AG20443 (cell line): ENCODE measurements at regions not wholly inside any gene's neighbourhood (a gene's known extent, or its start where the extent isn't known, plus 50 kb on each side); places are given as distances from the start of the nearest gene placed in this dataset.
"Not testable (repeated sequence)": the region's sequence is repeated elsewhere in the genome, so short reads cannot be mapped to it uniquely, and the experiment has no call there.

Experiments
- DNase-seq: peaks from one replicate; pipeline ENCODE4 v3.0.0; 2012; ENCODE audit warnings: low spot score, mixed read lengths

DNA sequence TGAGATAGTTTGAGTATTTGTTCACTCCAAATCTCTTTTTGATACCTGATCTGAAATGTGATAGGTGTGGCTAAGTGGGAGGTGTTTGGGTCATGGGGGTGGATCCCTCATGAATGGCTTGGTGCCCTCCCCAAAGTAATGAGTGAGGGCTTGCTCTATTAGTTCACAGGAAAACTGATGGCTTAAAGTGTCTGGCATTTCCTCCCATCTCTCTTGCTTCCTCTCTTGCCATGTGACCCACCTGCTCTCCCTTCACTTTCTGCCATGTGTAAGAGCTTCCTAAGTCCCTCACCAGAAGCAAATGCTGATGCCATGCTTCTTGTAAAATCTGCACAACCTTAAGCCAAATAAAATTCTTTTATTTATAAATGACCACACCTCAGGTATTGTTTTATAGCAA, 61.1 kb downstream of the MAD2L1 start:
- no peak for DNase-seq

- no peak for DNase-seq
Observed at GRCh38 chr4:120005076-120005475, 61.6 kb downstream of the MAD2L1 start.

DNA sequence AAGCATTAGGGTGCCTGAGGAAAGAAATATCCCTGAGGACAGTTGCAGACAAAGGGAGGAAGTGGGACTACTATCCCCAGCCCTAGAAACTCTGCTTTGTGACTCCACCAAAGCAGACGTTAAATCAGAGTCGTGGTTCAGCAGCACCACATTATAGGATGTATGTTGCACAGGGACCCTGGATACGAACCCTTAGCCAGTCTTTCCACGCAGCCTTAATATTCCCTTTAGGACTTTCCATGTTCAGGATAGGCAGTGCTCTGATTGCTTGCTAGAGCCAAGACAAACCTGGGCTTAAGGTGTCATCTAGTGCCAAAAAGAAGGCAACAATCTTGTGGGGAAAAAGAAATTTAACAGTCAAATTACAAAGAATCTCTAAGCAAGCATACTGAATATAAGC, 62.6 kb downstream of the MAD2L1 start:
- DNase-seq = no peak

DNA sequence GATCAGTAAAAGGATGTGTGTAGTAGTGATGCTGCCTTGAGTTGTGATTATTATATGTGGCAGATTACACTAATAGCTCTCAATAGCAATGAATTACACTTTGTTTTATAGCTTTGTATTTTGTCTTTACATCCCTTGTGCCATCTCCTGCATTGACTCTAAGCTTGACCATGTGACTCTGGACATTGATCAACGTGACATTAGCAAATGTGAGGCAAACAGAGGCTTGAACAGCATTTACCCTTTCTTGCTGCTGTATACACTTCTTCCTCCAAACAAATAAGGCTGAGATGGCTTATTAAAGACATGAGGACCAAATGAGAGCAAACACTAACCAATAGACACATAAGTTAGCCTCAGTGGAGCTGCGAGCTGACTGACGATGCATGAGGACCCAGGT, 63.5 kb downstream of the MAD2L1 start:
- no peak for DNase-seq

DNA sequence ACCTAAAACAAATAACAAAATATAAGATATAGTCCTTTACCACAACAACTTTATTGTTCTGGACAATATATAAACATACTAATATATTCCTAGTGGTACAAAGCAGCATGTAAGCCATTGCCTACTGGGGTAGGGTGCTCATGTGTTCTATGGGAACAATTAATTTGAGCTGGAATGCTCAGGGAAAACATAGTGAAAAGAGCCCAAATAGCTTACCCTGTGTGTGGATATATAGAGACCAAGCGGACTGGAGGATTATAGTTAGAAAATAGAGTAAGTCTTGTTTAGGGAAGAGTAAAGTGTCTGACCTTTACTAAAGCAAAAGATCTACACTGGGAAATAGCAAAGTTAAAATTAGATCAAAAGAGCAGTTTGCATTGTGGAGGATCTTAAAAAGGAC, 64.8 kb downstream of the MAD2L1 start:
- no peak for DNase-seq

- DNase-seq = no peak
Observed at GRCh38 chr4:120000591-120001296, 65.9 kb downstream of the MAD2L1 start.

- DNase-seq = not testable (repeated sequence)
Observed at GRCh38 chr4:119996024-119996423, 70.6 kb downstream of the MAD2L1 start.

GRCh38 chr4:119984996-119985395, 81.7 kb downstream of the MAD2L1 start:
- no peak for DNase-seq

DNA sequence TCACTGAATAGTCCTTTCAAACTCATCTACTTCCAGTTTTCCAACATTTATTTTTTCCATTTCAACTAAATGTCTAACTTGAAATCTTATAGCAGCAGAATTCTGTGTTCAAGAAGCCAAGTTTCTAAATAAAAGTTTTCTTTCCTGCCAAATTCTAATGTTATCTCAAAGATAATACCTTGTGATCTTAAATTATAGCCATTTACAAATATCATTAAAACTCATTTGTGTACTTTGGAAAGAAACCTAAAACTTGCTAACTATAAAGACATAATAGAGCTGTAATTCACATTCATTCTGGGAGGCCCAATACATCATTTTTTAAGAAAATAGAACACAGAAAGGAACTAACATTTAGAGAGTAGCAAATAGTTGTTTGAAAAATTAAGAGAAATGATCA, 83.9 kb downstream of the MAD2L1 start:
- DNase-seq = no peak

GRCh38 chr4:119980456-119980855, 86.2 kb downstream of the MAD2L1 start:
- no peak for DNase-seq

DNA sequence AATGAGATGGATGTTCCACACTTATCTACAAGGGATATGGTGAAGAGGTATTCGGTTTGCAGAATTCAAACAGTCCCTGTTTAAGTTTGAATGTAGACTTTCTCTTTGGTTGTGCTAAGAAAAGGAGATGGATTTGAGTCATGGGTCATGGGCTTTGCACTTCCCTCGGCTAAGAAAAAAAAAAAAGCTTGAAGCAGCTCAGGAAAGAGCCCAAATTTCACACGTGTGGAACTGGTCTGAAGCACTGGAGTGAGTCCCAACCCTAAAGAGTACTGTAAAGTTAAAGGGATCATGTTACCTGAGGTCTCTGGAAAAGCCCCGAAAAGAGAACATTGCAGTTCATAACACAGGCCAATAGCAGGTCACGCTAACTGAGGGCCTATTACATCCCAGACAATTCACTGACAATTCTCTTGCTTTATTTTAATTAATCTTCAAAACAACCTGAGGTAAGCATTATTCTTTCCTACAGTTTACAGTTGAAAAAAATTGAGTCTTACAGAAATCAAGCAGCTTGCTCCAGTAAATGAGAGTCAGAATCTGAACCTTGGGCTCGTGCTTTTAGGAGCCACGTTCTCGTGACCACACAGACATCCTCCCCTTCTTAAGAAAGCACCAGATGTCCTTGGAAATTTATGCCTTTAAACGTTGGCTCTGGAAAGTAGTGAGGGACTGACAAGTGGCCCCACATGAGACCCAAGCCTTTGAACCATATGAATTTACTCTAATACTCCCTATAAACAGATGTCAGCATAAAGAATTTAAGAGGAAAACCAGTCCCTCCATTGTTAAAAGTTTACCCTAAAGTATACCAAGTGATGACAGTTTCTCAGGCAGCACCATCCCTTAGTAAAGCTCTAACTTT, 89.3 kb downstream of the MAD2L1 start:
- DNase-seq = no peak

DNA sequence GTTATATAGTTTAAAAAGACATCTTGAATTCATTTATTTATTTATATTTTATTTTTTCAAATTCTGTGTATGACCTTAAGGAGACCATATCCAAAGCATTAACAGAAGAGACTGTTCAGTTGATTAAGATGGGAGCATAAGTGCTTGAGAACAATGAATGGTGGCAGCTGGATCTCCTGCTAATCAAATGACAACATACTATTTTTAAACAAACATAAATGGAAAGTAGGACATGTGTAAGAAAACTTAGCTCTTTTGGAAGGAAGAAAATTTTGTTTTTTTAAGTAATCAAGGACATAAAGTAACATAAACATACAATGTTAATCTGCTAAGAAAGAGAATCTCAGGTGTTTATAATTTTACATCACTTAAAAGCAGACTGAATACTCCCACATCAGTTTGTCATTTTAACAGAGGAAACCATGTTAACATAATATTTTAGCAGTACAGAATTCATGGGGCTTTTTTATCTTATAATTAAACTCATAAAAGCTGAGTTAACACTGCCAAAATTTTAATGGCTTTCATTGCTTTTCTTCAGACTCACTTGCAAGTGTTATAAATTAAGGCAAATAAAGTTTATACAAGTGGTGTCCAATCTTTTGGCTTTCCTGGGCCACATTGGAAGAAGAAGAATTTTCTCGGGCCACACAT, 95.1 kb downstream of the MAD2L1 start:
- DNase-seq = no peak

DNA sequence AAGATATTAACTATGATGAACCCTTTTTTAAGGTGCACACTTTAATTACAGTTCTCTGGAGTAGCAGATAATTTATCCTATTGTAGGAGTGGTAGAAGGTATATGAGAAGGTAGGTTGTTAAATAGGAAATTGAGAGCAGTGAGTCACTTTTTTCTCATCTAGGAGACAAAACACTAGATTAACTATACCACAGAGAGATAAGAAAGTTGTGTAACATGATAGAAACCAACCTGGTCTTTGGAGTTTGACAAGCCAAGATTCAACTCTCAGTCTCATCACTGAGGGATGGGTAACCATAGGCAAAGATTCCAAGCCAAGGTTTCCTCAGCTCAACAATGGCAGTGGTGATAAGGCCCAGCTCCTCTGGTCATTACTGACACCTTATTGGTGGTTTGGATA, 104.0 kb downstream of the MAD2L1 start:
- no peak for DNase-seq

GRCh38 chr4:119958983-119959382, 107.7 kb downstream of the MAD2L1 start:
- no peak for DNase-seq

DNA sequence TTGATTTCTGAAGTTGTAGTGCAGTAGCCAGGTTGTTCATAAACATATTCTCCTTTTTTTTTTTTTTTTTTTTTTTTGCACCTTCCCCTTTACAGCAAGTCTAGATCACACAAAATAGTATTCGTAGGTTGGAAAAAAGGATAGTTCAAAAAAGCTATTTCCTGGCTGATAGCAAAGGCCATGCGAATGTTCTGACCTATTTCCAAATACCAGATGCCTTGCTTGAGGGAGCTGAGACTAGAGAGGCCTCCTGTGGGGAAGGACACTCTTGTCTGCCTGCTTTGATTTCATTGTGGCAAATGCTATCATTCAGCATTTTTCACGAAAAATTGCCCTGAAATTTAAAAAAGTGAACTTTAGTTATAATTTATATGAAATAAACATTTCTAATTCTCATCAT, 111.4 kb downstream of the MAD2L1 start:
- no peak for DNase-seq

DNA sequence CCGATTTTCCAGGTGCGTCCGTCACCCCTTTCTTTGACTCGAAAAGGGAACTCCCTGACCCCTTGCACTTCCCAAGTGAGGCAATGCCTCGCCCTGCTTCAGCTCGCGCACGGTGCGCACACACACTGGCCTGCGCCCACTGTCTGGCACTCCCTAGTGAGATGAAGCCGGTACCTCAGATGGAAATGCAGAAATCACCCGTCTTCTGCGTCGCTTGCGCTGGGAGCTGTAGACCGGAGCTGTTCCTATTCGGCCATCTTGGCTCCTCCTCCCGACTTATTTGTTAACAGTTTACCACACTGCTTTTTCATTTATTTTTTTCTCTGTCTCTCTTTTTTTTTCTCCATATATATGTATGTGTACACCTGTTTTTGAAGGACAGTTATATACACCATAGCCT, 112.2 kb downstream of the MAD2L1 start:
- DNase-seq = not testable (repeated sequence)

- no peak for DNase-seq
Observed at GRCh38 chr4:119946359-119946758, 120.3 kb downstream of the MAD2L1 start.

- DNase-seq = no peak
Observed at GRCh38 chr4:119942806-119943205, 123.8 kb downstream of the MAD2L1 start.

- DNase-seq = no peak
Observed at GRCh38 chr4:119940557-119940956, 126.1 kb downstream of the MAD2L1 start.

- DNase-seq = no peak
Observed at GRCh38 chr4:119939071-119939995, 127.3 kb downstream of the MAD2L1 start.

- DNase-seq = no peak
Observed at GRCh38 chr4:119937746-119938145, 128.9 kb downstream of the MAD2L1 start.

- DNase-seq = no peak
Observed at GRCh38 chr4:119933606-119934005, 133.0 kb downstream of the MAD2L1 start.
